GM21381 (cell line): ENCODE measurements at regions not wholly inside any gene's neighbourhood (a gene's known extent, or its start where the extent isn't known, plus 50 kb on each side); places are given as distances from the start of the nearest gene placed in this dataset.
"Not testable (repeated sequence)": the region's sequence is repeated elsewhere in the genome, so short reads cannot be mapped to it uniquely, and the experiment has no call there.

Experiments used
- ATAC-seq: cut with Tn5 transposase; IDR thresholded peaks from one replicate; pipeline ENCODE4 v1.9.1; 2021; ENCODE audit warnings: mild to moderate bottlenecking, moderate library complexity; ENCODE audit not compliant: unreplicated experiment

DNA sequence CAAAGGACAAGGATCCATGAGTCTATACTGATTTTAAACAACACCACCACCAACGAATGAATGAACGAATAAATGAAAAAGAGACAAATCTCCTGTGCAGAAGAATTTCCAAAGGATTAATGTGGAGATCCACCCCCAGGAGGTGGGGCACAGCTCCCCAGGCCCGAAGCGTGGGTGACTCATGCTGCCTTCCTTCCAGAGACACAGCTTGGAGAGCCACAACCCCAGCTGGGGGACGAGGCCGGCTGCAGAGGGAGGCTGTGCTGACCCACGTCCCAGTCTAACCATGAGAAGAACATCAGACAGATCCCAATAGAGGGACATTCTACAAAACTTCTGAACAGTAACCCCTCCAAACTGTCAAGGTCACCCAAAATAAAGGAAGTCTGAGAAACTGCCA lies 557.3 kb upstream of the SALL3 start:
- ATAC-seq = no peak

DNA sequence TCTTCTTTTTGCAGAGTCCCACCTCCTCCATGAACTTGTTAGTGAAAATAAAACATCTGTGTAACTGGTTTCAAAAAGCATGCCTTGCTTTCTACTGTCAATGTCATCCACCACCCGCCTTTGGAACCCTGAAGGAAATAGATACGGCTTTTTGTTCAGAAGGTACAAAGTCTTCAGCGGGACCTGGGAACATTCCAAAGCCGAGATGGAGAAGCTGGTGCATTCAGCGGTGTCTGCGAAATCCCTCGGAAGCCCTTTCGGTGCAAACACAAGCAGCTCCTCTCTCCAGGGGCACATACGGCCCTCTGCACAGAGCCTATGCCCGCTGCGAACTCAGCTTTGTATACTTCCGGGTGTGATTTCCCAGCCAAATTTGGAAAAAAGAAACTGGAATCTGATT lies 555.8 kb upstream of the SALL3 start:
- ATAC-seq = no peak

DNA sequence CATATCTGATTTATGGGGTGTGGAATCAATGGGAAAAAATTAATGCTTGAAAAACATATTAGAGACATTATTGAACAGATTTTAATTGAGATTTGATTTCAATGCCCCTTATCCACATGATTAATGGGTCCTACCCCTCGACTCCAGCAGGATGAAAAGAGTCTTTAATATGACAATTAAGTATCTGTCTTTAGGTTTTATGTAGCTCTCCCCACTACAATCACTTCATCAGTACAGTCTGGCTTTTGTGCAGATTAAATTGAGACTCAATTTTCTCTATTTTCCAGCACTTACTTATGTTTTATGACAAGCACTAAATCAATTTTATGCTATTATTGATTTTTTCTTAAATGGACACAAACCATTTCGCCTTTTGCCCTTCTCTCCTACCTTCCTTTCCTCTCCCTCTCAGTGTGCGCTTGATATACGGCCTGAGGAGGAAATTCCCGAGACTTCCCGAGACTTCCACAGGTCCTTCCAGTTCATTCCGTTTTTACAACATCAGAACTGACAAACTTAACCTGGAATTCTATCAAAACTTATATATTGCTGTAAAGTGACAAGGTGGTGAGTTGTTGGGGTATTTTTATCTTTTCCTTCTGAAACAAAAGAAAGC lies 555.1 kb upstream of the SALL3 start:
- no peak for ATAC-seq

DNA sequence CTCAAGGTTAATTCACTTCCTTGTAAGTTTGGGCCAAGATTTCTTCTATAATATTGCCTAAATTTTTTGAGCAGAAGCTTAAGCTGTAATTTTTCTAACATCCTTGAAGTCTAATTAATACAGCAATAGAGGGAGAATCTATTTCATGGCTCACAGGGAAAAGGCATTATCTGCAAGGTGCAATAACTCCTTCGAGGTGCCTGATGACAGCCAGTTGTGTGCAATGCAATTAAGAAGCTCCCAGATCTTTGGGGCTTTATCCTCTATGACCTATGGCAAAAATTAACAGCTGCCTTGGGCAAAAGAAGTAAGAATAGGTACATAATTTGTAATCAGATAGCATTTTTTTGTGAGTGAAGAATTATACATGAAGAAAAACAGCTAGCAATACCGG lies 554.6 kb upstream of the SALL3 start:
- ATAC-seq = no peak

DNA sequence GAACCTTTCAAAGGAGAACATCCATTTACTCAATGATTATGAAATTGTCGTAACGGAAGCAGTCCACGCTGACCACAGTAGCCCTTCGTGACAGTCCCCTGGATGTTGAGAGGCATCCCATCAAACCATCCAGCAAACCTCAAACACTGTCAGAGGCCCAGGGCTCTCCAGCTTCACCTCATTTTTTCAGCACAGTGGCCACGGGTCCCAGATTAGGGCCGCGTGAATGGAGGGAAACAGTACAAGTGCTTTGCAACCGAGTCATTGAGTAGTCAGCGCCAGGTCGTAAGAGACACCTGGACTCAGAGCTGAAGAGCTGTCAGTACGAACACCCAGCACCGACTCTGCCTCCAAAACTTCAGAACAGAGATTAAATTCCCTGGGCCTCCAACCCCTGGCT lies 552.5 kb upstream of the SALL3 start:
- no peak for ATAC-seq

DNA sequence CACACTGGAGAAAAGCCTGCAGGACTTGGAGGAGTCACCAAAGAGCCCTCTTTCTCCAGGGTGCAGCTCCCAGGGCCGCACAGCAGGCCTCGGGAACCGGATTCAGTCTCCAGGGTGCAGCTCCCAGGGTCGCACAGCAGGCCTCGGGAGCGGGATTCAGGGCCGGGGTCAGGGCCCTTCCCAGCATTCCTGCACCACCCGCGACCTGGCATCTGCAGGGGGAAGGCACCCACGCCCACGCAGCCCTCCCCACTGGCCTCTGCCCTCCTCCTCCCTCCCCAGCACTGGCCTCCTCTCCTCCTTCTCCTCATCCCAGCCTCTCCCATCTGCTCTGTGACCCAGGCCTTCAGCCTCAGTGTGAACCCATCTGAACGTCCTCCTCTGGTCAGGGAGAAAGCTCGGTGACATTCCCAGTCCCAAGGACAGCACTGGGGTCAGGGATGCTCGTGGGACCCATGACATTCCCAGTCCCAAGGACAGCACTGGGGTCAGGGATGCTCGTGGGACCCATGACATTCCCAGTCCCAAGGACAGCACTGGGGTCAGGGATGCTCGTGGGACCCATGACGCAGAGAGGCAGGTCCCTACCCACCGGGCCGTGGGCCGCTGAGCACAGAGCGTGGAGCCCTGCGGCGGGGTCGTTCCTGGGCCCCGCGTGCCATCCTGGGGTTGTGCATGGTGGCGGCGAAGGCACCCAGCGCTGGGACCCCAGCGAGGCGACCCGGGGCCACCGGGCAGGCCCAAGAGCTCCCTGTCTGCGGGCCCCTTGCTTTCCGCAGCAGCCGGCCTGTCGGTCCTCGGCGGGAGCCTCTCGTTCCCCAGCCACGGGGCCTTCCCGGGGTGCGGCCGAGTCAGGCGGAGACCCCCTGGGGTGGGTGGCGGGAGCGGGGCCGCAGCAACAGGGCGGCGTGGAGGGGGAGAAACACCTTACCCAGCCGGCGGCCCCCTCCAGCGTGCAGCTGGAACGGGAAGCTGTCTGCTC lies 550.2 kb upstream of the SALL3 start:
- ATAC-seq = no peak

DNA sequence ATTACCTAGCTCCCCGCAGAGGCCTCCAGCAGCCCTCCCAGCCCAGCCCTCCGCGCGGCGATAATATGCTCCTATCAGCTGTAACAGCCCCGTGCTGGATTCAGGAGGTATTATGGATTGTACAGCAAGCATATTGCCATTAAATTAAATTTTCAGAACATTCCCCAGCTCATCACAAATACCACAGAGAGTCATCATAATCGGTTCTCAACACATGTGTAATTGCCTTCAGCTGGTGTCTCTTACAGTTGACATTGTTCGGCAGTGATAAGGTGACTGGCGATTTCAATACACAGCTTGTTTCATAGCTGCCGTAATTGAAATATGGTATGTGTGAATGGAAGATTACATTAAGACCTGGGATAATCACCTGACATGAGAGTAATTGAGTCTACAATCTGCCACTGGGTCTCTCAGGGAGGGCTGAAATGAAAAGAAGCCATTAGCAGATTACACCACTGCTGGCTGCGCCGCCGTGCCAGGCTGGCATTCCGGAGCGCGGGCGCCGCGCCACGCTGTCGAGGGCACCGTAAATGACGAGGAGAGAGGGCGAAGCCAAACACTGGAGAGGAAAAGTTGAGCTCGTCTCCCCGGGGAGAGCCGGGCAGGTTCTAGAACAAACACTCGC lies 549.4 kb upstream of the SALL3 start:
- ATAC-seq = no peak

DNA sequence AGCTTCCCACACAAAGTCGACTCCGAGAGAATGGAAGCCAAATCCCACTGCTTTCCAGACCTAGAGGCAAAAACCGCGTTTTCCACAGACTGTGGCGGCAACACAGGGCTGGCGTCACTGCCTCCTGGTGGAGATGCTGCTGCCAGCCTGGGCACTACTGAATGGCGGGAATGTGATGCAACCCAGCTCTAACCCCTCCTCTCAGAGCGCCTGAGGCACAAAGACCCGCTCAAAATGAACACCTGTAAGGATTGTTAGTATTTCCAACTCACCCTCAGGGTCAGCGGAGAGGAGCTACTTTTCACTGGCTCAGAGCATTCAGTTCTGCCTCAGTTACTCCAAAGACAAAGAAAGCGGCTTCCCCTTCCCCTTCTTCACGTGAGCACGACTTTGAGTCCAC lies 548.0 kb upstream of the SALL3 start:
- no peak for ATAC-seq

DNA sequence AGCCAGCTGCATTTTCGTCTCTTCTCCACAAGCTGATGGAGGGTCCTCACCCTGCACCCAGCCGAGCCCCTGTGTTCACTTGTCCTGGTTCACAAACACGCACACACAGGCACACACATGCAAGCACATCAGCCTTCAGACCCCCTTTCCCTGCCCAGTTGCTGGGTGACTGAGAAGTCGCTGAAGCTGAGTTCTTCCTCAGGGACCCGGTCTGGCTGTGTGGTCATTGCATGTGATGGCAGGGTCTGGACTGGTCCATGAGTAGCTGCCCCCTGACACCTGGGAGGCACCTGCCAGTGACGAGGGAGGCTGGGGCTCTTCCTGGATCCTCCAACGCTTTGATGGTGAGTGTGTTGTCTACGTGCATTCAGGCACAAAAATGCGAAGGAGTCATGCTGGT lies 546.1 kb upstream of the SALL3 start:
- no peak for ATAC-seq

DNA sequence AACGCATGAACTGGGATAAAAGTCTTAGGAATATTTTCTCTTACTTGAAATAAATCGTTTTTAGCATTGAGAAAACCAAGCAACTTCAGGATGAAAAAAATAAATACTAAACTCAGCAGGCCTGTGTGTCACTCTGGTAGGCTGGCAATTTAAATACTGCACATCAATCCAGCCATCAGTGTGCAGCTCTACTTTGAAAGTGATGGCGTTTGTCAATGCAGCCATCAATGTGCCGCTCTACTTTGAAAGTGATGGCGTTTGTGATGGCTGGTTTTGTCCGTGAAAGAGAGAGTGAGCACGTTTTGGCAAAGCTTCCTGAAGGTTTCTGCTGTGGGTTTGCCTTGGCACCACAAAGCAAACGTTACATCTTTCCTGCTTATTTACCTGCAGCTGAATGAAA lies 543.5 kb upstream of the SALL3 start:
- ATAC-seq = no peak

DNA sequence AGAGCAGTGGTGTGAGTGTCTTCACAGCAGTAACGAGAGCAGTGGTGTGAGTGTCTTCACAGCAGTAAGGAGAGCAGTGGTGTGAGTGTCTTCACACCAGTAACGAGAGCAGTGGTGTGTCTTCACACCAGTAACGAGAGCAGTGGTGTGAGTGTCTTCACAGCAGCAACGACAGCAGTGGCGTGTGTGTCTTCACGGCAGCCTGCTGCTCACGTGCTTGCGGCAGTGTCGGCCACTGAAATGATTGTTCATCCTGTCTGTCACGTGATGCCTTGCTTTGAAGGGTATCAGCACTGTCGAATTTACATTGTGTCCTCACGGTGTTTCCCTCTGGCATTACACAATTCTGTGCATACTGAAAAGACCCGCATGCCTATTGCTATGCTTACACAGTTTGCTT lies 541.4 kb upstream of the SALL3 start:
- ATAC-seq = not testable (repeated sequence)

DNA sequence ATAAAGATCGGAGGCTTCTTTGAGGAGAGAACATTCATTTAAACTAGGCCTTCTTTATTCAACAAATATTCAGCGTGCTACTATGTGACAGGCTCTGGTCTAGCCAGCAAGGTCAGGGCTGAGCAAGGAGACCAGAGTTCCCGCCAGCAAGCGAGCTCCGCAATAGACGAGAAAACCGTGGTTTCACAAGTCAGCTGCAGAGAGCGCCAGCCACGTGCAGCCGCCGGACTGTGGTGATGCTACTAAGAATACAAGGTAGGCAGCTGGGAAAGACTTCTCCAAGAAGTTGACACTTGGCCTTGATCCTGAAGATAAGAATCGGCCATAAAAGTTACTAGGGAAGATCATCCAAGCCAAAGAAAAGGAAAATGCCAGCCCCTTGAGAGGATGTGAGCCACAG lies 533.7 kb upstream of the SALL3 start:
- no peak for ATAC-seq

DNA sequence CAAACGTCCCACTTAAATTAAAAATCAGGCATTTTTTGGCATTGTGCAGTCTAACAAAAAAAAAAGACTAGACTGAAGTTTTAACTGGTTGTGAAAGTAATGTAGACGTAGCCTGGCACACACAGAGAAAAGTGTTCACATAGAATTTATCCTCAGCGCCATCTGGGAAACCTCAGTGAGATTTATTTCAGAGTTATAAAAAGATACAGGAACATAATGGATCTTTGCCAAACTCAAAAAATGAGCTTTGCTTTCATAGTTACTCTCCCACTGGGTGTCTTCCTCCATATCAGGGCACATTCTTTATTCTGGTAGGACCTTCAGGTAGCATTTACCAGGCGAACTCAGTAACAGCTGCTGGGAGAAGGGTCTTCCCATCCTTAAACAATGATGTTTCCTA lies 532.4 kb upstream of the SALL3 start:
- ATAC-seq = no peak

DNA sequence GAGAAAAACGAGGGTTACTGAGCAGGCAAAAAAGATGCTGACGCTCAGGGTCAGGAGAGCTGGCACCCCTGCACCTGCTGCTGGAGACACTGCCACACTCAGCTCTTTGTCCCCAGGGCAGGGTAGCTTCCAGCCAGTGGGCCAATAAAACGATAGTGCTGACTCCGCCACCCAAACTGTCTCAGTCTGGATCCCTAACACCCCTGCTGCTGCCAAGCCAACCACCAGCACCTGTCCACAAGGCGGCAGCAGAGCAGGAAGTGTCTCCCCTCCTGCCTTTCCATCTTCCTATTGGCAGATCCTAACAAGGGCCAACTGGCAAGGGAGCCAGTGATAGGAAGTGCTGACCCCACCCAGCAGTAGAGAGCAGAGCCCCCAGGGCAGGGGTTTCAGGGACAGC lies 531.5 kb upstream of the SALL3 start:
- ATAC-seq = no peak

DNA sequence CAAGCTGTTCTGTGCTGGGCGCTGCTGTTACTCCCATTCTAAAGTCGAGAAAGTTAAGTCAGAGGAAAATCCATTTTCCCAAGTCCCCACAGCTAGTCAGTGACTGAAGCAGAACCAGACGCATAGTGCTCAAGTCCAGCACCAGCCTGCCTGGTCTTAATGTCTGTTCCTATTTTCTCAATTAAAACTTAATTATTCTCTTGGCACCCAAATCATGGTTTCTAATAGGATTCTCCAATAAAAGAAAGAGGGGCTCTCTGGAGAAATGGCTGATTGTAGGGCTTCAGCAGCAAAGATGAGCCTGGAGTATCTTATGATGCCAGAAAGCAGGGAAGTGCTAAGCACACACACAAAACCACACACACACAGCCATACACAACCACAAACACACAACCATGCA lies 531.0 kb upstream of the SALL3 start:
- no peak for ATAC-seq

DNA sequence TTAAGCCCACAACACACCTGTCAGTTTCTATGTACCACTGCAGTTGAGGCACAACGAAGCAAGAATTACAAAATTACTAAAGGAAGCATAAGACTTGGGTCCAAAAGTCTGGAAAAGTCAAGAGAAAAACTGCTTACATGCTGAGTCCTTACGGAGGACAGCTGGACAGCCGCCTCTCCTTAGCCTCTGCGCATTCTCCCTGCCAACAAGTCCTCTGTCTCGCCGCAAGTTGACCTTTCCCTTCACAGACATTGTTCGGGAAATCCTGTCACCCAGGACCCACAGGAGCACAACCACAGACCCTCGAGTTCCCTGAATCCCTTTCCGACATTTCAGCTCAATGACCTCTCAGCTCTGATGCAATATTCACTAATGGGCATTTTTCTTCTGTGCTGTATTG lies 525.4 kb upstream of the SALL3 start:
- no peak for ATAC-seq

DNA sequence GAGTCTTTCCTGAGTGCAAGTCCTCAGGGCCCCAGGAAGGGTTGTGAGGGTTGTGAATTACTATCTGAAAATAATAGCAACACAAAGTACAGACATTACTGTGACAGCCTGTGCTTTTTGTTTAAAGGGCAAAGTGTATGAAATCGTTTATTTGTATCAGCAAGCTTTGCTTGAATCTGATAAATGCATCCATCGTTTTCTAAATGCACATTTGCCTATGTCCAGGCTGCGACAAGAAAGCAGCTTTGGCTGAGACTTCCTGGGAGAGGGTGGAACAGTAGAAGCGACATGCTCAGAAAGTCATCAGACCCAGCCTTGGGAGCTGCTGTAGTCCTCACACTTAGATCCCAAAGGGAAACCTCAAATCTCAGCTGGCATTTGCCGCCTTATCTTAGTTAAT lies 524.2 kb upstream of the SALL3 start:
- ATAC-seq = no peak

DNA sequence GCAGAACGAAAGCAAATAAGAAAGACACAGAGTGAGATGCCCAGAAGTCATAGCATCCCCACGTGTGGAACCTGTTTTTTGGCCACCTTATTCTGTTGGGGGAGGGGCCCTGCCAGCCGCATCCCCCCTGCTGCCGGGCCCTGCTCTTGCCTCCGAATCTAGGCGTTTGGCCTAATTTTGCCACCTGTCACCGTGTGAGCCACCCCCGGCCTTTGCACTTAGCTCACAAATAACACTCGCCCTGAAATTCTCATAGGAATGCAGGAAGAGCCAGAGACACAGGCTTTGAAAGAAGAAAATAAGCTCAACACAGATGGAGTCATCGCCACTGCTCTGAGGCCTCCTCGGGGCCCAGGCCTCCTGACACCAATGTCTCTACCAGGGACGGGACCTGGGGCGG lies 522.6 kb upstream of the SALL3 start:
- ATAC-seq = no peak

DNA sequence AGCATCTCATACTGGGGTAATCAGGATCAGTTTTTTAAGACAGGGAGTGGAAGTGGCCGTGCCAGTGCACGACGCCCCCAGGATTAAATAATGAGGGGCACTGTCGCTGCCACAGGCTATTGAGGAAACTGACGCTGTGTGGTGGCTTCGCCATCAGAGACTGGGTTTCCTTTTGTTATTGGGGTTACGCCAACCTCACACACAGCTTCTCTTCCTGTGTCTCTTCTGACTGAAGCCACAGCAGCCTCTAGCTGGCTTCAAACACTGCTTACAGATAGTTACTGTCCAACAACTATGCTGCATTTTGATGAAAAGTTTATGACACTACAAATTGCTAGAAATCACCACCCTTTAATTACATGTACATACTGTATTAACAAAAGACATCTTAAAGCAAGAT lies 521.9 kb upstream of the SALL3 start:
- ATAC-seq = no peak

DNA sequence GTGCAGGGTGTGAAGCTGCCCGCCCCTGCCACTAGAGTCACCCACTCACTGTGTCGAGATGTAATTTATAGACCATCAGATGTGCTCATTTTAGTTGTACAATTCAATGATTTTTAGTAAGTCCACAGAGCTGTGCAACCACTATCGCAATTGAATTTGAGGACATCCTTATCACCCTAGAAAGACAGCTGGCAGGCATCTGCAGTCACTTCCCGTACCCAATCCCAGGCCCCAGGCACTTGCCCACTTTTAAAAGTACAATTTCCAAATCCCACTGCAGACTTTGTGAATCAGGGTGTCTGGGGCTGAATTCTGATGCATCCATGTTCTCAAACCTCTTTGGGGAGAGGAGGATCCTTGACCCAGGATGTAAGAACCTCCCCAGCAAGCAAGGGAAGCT lies 521.3 kb upstream of the SALL3 start:
- ATAC-seq = no peak

DNA sequence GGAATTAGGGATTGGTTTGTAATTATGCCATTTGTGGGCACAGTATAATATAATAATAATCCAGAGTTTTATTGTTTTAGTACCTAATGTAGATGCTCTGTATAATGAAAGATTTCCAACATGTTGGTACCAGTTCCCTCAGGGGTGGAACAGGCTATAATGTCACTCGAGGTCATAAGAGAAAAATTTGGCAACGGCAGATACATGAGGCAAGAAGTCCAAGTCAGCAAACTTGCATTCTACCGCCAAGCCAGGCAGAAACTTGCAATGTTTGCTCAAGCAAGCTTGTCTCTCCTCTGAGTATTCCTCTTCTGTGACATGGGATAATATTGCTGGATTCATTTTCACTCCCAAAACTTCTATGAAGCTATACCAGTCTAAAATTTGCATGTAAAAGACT lies 520.0 kb upstream of the SALL3 start:
- ATAC-seq = no peak

DNA sequence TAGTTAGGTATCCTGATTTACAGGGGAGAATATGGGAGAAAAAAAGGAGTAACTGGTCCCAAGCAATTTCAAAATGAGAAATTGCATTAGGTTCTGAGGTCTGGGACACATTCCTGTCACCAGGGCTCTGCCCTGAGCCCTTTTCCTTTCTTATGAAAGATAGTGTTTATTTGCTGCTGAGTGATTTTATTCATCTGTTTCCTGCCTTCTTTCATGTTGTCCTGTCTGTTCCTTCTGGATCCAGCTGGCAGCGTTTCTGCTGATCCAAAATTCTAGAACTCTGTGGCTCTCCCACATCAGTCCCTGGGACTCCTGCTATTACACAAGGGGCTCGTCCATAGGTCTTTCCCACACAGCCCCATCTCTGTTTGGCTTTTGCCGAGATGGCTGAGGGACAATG lies 519.1 kb upstream of the SALL3 start:
- ATAC-seq = no peak
